ENCODE measurements at regions not wholly inside any gene's neighbourhood (a gene's known extent, or its start where the extent isn't known, plus 50 kb on each side); places are given as distances from the start of the nearest gene placed in this dataset.

- TF ChIP-seq SPI1 (IDR thresholded peaks at IDR 0.05; ENCODE audit: low read depth, low read length) (no peak), POLR2A (IDR thresholded peaks at IDR 0.05; ENCODE audit: low read depth, low read length) (no peak), POU2F2 (IDR thresholded peaks at IDR 0.05; ENCODE audit: low read depth, low read length) (no peak), POLR2AphosphoS5 (IDR thresholded peaks at IDR 0.05; ENCODE audit: low read depth, low read length) (no peak), TAF1 (IDR thresholded peaks at IDR 0.05; ENCODE audit: low read depth, low read length) (no peak), PAX5 (IDR thresholded peaks at IDR 0.05; ENCODE audit: insufficient read depth, low read length, severe bottlenecking) (no peak)
These were observed 465.6 kb upstream of the VSTM2A start for GRCh38 chr7:54076616-54077015.
